Lower leg skin (tissue), 3 donors: ENCODE measurements at regions not wholly inside any gene's neighbourhood (a gene's known extent, or its start where the extent isn't known, plus 50 kb on each side); places are given as distances from the start of the nearest gene placed in this dataset.

Experiments used
- POLR2A ChIP-seq, 2 donors: fragments of 450-650 bp; IDR thresholded peaks; one replicate each; pipeline ENCODE4 v1.6.1; 2016 to 2017; ENCODE audit warnings: antibody characterized with exemption in 2 of 2, mild to moderate bottlenecking in 1 of 2, moderate library complexity in 1 of 2
- TF ChIP-seq, protein P1 (sequence below), 3 donors: fragments of 450-650 bp; IDR thresholded peaks; one replicate each; pipeline ENCODE4 v1.5.1; 2016; ENCODE audit warnings: antibody characterized with exemption in 3 of 3, mild to moderate bottlenecking in 3 of 3, moderate library complexity in 2 of 3

DNA sequence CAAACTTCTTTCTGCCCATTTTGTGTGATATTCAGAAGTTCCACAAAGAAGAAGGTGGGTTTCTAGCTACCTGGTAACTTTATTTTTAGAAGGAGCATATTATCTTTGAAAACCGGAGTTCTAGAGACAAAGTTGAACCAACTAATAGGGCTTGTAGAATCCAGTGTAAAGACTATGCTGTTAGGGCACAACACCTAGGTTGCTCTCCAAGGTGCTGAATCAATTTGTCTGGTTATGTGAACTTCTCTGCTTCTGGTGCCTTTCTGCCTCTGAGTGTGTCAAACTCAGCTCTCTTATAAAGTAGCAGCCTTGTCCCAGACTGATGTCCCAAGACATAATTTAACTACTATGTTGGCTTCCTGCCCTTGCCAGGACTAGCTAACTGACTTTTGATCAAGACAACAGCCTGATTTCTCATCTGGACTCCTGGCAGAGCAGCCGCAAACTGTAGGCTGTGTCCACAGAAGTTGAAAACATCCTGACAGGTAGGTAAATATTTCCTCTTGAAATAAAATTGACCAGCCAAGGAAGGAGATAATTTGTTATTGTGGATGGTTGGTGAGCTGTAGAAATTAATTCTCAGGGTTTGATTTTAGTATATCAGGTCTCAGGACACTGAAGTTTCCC lies 119.4 kb downstream of the CYRIA start:
- no peak for TF ChIP-seq POLR2A (IDR thresholded peaks at IDR 0.05)
- TF ChIP-seq, protein P1, sequence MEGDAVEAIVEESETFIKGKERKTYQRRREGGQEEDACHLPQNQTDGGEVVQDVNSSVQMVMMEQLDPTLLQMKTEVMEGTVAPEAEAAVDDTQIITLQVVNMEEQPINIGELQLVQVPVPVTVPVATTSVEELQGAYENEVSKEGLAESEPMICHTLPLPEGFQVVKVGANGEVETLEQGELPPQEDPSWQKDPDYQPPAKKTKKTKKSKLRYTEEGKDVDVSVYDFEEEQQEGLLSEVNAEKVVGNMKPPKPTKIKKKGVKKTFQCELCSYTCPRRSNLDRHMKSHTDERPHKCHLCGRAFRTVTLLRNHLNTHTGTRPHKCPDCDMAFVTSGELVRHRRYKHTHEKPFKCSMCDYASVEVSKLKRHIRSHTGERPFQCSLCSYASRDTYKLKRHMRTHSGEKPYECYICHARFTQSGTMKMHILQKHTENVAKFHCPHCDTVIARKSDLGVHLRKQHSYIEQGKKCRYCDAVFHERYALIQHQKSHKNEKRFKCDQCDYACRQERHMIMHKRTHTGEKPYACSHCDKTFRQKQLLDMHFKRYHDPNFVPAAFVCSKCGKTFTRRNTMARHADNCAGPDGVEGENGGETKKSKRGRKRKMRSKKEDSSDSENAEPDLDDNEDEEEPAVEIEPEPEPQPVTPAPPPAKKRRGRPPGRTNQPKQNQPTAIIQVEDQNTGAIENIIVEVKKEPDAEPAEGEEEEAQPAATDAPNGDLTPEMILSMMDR (IDR thresholded peaks at IDR 0.05): no peak
